ENCODE measurements at regions not wholly inside any gene's neighbourhood (a gene's known extent, or its start where the extent isn't known, plus 50 kb on each side); places are given as distances from the start of the nearest gene placed in this dataset.

GRCh38 chr10:100653957-100654781 lies 91.2 kb upstream of the PAX2 start:
- CTCF ChIA-PET = no interaction called here
- Histone ChIP-seq H3K4me1 (ENCODE audit: control insufficient read depth, insufficient read depth, low read length) (no peaks in the 10 kb centered on the region; the same call in 1 of the 2 replicates), H4K91ac (ENCODE audit: insufficient read depth, low read depth, low read length) (no peak overlapping the region), H2AK9ac (replicated peaks; ENCODE audit: low read depth, low read length, poor library complexity) (no peak overlapping the region), H3K4me2 (ENCODE audit: low read depth, low read length) (no peak overlapping the region), H3K36me3 (ENCODE audit: control insufficient read depth, insufficient read depth, low read length) (no peaks in the 10 kb centered on the region), H2AFZ (replicated peaks; ENCODE audit: low read length, poor library complexity) (no peak overlapping the region), H2BK15ac (ENCODE audit: low read depth, low read length) (no peak overlapping the region), H2BK120ac (ENCODE audit: low read depth, low read length) (no peak overlapping the region), H3K14ac (replicated peaks; ENCODE audit: low read depth, low read length) (no peak overlapping the region), H3K4me3 (ENCODE audit: insufficient read depth, low read depth, low read length) (no peak overlapping the region), H3K9me3 (ENCODE audit: control insufficient read depth, insufficient read depth, low read length) (peaks cover 3% of the 10 kb centered on the region; the same call in 1 of the 2 replicates), H4K5ac (ENCODE audit: low read depth, low read length) (no peak overlapping the region), H2BK5ac (ENCODE audit: low read depth, low read length, poor library complexity, severe bottlenecking) (no peak overlapping the region), H3K9ac (ENCODE audit: low read depth, low read length) (no peak overlapping the region), H3K27me3 (ENCODE audit: control insufficient read depth, insufficient read depth, low read length) (peaks cover 64% of the 10 kb centered on the region), H3K18ac (ENCODE audit: low read depth, low read length) (no peak overlapping the region), H3K79me1 (ENCODE audit: low read depth in 1 of 2, low read length in 2 of 2) (no peaks in the 10 kb centered on the region), H4K20me1 (ENCODE audit: insufficient read depth, low read length) (no peaks in the 10 kb centered on the region; the same call in 1 of the 2 replicates), H4K8ac (ENCODE audit: low read depth in 2 of 2, low read length in 2 of 2) (no peak overlapping the region), H2BK20ac (ENCODE audit: low read depth, low read length) (no peak overlapping the region), H3K9me1 (ENCODE audit: insufficient read depth, low read length) (no peaks in the 10 kb centered on the region), H3K23ac (ENCODE audit: low read depth, low read length) (no peak overlapping the region), H3K4ac (ENCODE audit: low read depth, low read length) (no peak overlapping the region), H2AK5ac (ENCODE audit: low read depth, low read length) (no peak overlapping the region), H3K27ac (ENCODE audit: insufficient read depth, low read length) (no peak overlapping the region), H3K56ac (ENCODE audit: extremely low read depth, insufficient read depth, low read length) (no peak overlapping the region)
- intact Hi-C loops (cut with micrococcal nuclease) = no loop called here
- dilution Hi-C loops (cut with HindIII; ENCODE audit: low sequenced_read_pairs, unreplicated experiment) = no loop called here
- TF ChIP-seq RFX5 (IDR thresholded peaks at IDR 0.05; ENCODE audit: low read depth, low read length) (no peak), CEBPB (IDR thresholded peaks at IDR 0.05; ENCODE audit: low read depth, low read length) (no peak), CTCF (conservative IDR thresholded peaks at IDR 0.05; ENCODE audit: low read depth, low read length) (no peak), SMC3 (IDR thresholded peaks at IDR 0.05; ENCODE audit: low read depth, low read length) (no peak), MAZ (IDR thresholded peaks at IDR 0.05; ENCODE audit: borderline replicate concordance, low read depth, low read length) (no peak), NFE2L2 (IDR thresholded peaks at IDR 0.05; ENCODE audit: low read depth, low read length) (no peak), RCOR1 (IDR thresholded peaks at IDR 0.05; ENCODE audit: insufficient replicate concordance, low read length) (no peak), RAD21 (IDR thresholded peaks at IDR 0.05; ENCODE audit: low read length) (no peak)
- no TSS peak for BruUV-seq (replicated peaks)
- POLR2A ChIA-PET (ENCODE audit: unreplicated experiment) = no interaction called here
- 0% methylated on average over 30 of the region's 59 CpGs; no CpG with 5 or more reads in 1 of the 2 experiments for WGBS, 2 experiments (ENCODE audit: extremely low coverage in 2 of 2, insufficient read length in 1 of 2)
- in situ Hi-C loops (cut with MboI; ENCODE audit: low sequenced_read_pairs) = no loop called here
- DNase-seq (no peak), ATAC-seq (ENCODE audit: low read depth) (peak; percentile 19; the same call in 1 of the 2 replicates)
